Stomach (tissue), 8 donors: ENCODE measurements at regions not wholly inside any gene's neighbourhood (a gene's known extent, or its start where the extent isn't known, plus 50 kb on each side); places are given as distances from the start of the nearest gene placed in this dataset.
"Not testable (repeated sequence)": the region's sequence is repeated elsewhere in the genome, so short reads cannot be mapped to it uniquely, and the experiment has no call there.

Source experiments
- DNase-seq, 2 donors: peaks; one replicate each; pipeline versions ENCODE4 v3.0.0 to v3.0.0-alpha.2; 2013 to 2019
- H3K27ac ChIP-seq, 5 donors: fragments of 200-600 bp in 4 of 5; sonication (generic) in 4 of 5; one replicate each; pipeline ENCODE4 v1.5.1; 2013 to 2019; ENCODE audit warnings: mild to moderate bottlenecking in 1 of 5, moderate library complexity in 1 of 5
- H3K27me3 ChIP-seq, 3 donors: fragments of 200-600 bp; sonication (generic); one replicate each; pipeline ENCODE4 v1.5.1; 2017 to 2019; ENCODE audit warnings: mixed run types in 1 of 3
- H3K36me3 ChIP-seq, 4 donors: fragments of 200-600 bp; sonication (generic); 1 replicate in 3 of 4; 2 replicates in 1 of 4; pipeline ENCODE4 v1.5.1; 2016 to 2019
- H3K4me1 ChIP-seq, 4 donors: fragments of 200-600 bp; sonication (generic); one replicate each; pipeline ENCODE4 v1.5.1; 2016 to 2019
- H3K4me3 ChIP-seq, 4 donors: fragments of 200-600 bp; sonication (generic) in 3 of 4; one replicate each; pipeline ENCODE4 v1.5.1; 2016 to 2019; ENCODE audit warnings: mild to moderate bottlenecking in 1 of 4
- H3K9me3 ChIP-seq, 4 donors: fragments of 200-600 bp; sonication (generic); one replicate each; pipeline ENCODE4 v1.5.1; 2016 to 2019
- EP300 ChIP-seq: sonication (generic); formaldehyde crosslinking; IDR thresholded peaks from one replicate; pipeline ENCODE4 v1.6.1; 2017; ENCODE audit warnings: antibody characterized with exemption
- POLR2A ChIP-seq, 4 donors: fragments of 450-650 bp; IDR thresholded peaks; one replicate each; pipeline ENCODE4 v1.6.1; 2016; ENCODE audit warnings: antibody characterized with exemption in 4 of 4, control low read depth in 2 of 4, mild to moderate bottlenecking in 1 of 4, moderate library complexity in 1 of 4
- POLR2AphosphoS5 ChIP-seq, 3 donors: sonication (generic); formaldehyde crosslinking; IDR thresholded peaks; one replicate each; pipeline ENCODE4 v1.6.1; 2016; ENCODE audit warnings: antibody characterized with exemption in 3 of 3
- WGBS, 5 donors: extraction: QIAGEN DNeasy Blood & Tissue Kit in 3 of 5; methylation state at CpG; one replicate each; pipeline versions ENCODE4 v1.1.5 to v1.1.7; 2013 to 2018; 5-methylcytosine and 5-hydroxymethylcytosine counted together
- intact Hi-C: fragments of 100-400 bp; cut with DNase I; formaldehyde crosslinking; loops from one replicate; pipeline ENCODE4 v1.15.1; 2023; ENCODE audit warnings: low total_unique reads
- TF ChIP-seq, protein P1 (sequence below), 7 experiments: fragments of 450-650 bp in 4 of 7; fragments of 200-600 bp in 3 of 7; sonication (generic) in 3 of 7; IDR thresholded peaks; one replicate each; pipeline ENCODE4 v1.5.1; 2016 to 2019; ENCODE audit warnings: antibody characterized with exemption in 7 of 7, control low read depth in 2 of 7, mild to moderate bottlenecking in 1 of 7
- donor health status: healthy with polysubstance abuse.
- donor health status: Bipolar disorder and iron deficiency.
- donor health status: healthy.

DNA sequence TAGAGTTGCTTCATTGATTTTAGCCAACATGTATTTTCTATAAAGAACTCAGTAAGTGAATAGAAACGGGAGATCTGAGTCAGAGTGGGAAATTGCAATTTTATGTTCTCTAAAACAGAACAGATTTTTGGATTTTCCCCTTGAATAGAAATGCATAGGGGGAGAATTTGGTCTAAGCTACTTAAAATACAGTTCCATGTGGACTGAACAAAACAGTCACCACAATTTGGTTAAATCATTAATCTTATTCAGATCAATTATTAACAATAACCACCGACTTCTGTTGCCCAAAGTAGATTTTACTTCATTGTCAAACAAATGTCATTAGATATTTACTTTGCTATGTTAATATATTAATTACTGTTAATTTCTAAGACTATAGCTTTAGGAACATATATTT lies 107.7 kb downstream of the SCG2 start:
- Histone ChIP-seq H3K27me3 (no peaks in the 10 kb centered on the region), H3K36me3 (no peaks in the 10 kb centered on the region), H3K4me3 (no peak overlapping the region), H3K4me1 (no peaks in the 10 kb centered on the region), H3K27ac (no peak overlapping the region), H3K9me3 (no peaks in the 10 kb centered on the region)
- DNase-seq, result no peak
- intact Hi-C loops, result no loop called here
- WGBS, 5 donors, result 40 to 61% (median 56%) methylated on average over 2 of the region's 2 CpGs
- TF ChIP-seq POLR2AphosphoS5 (IDR thresholded peaks at IDR 0.05) (no peak), EP300 (no peak), POLR2A (IDR thresholded peaks at IDR 0.05) (no peak)
- TF ChIP-seq, protein P1, sequence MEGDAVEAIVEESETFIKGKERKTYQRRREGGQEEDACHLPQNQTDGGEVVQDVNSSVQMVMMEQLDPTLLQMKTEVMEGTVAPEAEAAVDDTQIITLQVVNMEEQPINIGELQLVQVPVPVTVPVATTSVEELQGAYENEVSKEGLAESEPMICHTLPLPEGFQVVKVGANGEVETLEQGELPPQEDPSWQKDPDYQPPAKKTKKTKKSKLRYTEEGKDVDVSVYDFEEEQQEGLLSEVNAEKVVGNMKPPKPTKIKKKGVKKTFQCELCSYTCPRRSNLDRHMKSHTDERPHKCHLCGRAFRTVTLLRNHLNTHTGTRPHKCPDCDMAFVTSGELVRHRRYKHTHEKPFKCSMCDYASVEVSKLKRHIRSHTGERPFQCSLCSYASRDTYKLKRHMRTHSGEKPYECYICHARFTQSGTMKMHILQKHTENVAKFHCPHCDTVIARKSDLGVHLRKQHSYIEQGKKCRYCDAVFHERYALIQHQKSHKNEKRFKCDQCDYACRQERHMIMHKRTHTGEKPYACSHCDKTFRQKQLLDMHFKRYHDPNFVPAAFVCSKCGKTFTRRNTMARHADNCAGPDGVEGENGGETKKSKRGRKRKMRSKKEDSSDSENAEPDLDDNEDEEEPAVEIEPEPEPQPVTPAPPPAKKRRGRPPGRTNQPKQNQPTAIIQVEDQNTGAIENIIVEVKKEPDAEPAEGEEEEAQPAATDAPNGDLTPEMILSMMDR (IDR thresholded peaks at IDR 0.05), result no peak

DNA sequence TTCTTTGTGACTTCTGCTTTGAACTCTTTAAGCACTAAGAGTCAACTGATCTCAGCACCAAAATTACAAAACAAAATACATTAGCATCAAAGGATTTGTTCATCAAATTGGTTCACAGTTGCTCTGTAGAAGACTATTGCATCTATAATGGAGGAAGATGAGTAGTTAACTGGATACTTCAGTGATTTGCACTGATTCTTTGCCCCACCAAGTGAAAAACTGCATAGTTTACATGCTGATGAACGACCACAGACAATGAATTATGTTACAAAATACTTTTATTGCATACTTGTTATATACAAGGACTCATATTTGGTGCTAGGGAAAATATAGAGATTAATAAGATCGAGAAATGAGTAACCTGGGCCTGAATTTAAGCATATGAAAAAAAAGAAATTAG lies 107.2 kb downstream of the SCG2 start:
- WGBS, 5 donors, result 57 to 75% (median 69%) methylated on average over 2 of the region's 2 CpGs
- intact Hi-C loops, result no loop called here
- H3K27me3 ChIP-seq, result no peaks in the 10 kb centered on the region
- no peak for DNase-seq
- H3K27ac ChIP-seq, result no peak overlapping the region
- no peak overlapping the region for H3K4me3 ChIP-seq
- H3K36me3 ChIP-seq, result no peaks in the 10 kb centered on the region
- no peaks in the 10 kb centered on the region for H3K9me3 ChIP-seq
- TF ChIP-seq EP300 (no peak), POLR2AphosphoS5 (IDR thresholded peaks at IDR 0.05) (no peak), POLR2A (IDR thresholded peaks at IDR 0.05) (no peak)
- TF ChIP-seq, protein P1 (IDR thresholded peaks at IDR 0.05), result no peak
- no peaks in the 10 kb centered on the region for H3K4me1 ChIP-seq

DNA sequence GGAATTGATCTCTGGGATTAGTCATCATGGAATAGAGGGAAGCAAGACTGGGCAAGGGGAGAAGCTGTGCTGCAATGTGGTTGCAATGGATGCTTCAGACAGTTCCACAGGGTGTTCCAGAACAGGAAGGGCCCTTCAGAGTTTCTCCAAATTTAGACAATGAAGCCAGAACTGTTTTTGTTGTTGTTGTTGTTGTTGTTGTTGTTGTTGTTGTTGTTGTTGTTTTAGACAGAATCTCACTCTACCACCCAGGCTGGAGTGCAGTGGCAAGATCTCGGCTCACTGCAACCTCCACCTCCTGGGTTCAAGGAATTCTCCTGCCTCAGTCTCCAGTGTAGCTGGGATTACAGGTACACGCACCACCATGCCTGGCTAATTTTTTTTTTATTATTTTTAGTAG lies 105.3 kb downstream of the SCG2 start:
- H3K27ac ChIP-seq, H3K4me1 ChIP-seq, DNase-seq, H3K4me3 ChIP-seq, H3K36me3 ChIP-seq, H3K27me3 ChIP-seq, H3K9me3 ChIP-seq, intact Hi-C loops: not testable (repeated sequence)
- WGBS, 5 donors, result 80 to 95% (median 88%) methylated on average over 2 of the region's 2 CpGs

DNA sequence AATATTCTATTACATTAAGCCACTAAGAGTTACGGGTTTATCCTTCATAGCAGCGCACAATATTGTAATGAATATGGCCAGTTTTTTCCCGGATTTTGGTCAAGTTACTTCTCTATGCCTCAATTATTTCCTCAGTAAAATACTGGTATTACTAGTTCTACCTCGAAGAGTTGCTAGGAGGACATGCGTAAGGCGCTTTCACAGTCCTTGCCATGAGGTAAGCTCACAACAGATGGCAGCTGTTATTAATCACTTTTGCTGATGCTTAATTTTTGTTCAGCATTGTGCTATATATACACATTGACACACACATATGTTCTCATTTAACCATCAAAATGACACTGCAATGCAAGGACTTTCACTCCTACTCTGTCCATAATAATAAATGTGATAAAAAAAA lies 101.5 kb downstream of the SCG2 start:
- Histone ChIP-seq H3K36me3 (no peaks in the 10 kb centered on the region), H3K4me1 (no peaks in the 10 kb centered on the region), H3K4me3 (no peak overlapping the region), H3K9me3 (peaks cover 0 to 5% (median 0%) of the 10 kb centered on the region in 4 donors), H3K27ac (no peak overlapping the region), H3K27me3 (no peaks in the 10 kb centered on the region)
- intact Hi-C loops, result no loop called here
- peak in 1 of 2 donors; percentile 8 for DNase-seq
- TF ChIP-seq POLR2AphosphoS5 (IDR thresholded peaks at IDR 0.05) (no peak), EP300 (no peak), POLR2A (IDR thresholded peaks at IDR 0.05) (no peak)
- TF ChIP-seq, protein P1 (IDR thresholded peaks at IDR 0.05), result no peak
- 93 to 96% (median 95%) methylated on average over 6 of the region's 6 CpGs for WGBS, 5 donors

DNA sequence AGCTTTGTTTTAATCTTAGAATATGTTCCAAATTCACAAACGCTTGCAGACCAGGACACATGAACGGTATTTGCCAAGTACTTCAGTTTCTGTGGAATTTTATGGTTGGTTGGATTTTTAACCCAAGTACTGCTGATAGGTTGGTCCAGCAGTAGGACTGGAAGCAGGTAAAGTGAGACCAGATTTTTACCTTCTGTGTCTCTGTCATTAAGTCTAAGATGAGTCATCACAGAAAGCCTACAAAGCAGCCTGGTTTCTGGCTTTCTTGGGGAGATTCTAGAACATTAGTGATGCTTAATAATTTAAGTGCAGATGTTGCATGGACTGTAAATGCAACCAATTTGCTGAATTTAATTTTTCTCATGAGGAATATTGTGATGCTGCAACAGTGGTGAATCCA lies 100.5 kb downstream of the SCG2 start:
- no peaks in the 10 kb centered on the region for H3K36me3 ChIP-seq
- WGBS, 5 donors, result 20 to 43% (median 31%) methylated on average over 2 of the region's 2 CpGs

More for the DNA sequence above, 100.5 kb downstream of the SCG2 start:
- H3K4me1 ChIP-seq, result no peaks in the 10 kb centered on the region
- H3K4me3 ChIP-seq, result no peak overlapping the region
- no peaks in the 10 kb centered on the region for H3K27me3 ChIP-seq
- peaks cover 0 to 5% (median 0%) of the 10 kb centered on the region in 4 donors for H3K9me3 ChIP-seq
- intact Hi-C loops, result no loop called here
- no peak overlapping the region for H3K27ac ChIP-seq
- no peak for DNase-seq
- no peak for TF ChIP-seq POLR2AphosphoS5 (IDR thresholded peaks at IDR 0.05)
- TF ChIP-seq, protein P1 (IDR thresholded peaks at IDR 0.05), result no peak
- TF ChIP-seq POLR2A (IDR thresholded peaks at IDR 0.05), result no peak
- no peak for TF ChIP-seq EP300
